DND-41 (cell line): ENCODE measurements at regions not wholly inside any gene's neighbourhood (a gene's known extent, or its start where the extent isn't known, plus 50 kb on each side); places are given as distances from the start of the nearest gene placed in this dataset.

ENCODE experiments used
- ATAC-seq: fragments of 200-7000 bp; cut with Tn5 transposase; 3 replicates; pipeline ENCODE4 v1.9.1; 2021; ENCODE audit warnings: low read depth; ENCODE audit not compliant: insufficient read depth
- DNase-seq: peaks from one replicate; pipeline ENCODE4 v3.0.0-alpha.2; 2020
- H2AFZ ChIP-seq: 2 replicates; pipeline ENCODE4 v1.6.0; 2012; ENCODE audit warnings: low read depth, low read length
- H3K27ac ChIP-seq: 2 replicates; pipeline ENCODE4 v1.5.1; 2012; ENCODE audit warnings: low read length, inconsistent platforms
- H3K27me3 ChIP-seq: fragments of 200-600 bp; sonication (generic); 2 replicates; pipeline ENCODE4 v1.6.0; 2012; ENCODE audit warnings: low read length, mild to moderate bottlenecking, inconsistent platforms; ENCODE audit not compliant: insufficient read depth, poor library complexity
- H3K36me3 ChIP-seq: 2 replicates; pipeline ENCODE4 v1.5.1; 2012; ENCODE audit warnings: low read length, inconsistent platforms; ENCODE audit not compliant: insufficient read depth
- H3K4me1 ChIP-seq: 2 replicates; pipeline ENCODE4 v1.5.1; 2012; ENCODE audit warnings: mild to moderate bottlenecking, low read length; ENCODE audit not compliant: insufficient read depth
- H3K4me2 ChIP-seq: 2 replicates; pipeline ENCODE4 v1.6.0; 2012; ENCODE audit warnings: mild to moderate bottlenecking, moderate library complexity, low read length, inconsistent platforms; ENCODE audit not compliant: insufficient read depth
- H3K4me3 ChIP-seq, 2 experiments: fragments of 200-600 bp in 1 of 2; shearing (Covaris generic) in 1 of 2; 2 replicates each; pipeline ENCODE4 v1.5.1; 2012 to 2016; ENCODE audit warnings: inconsistent platforms in 2 of 2, low read length in 2 of 2, mild to moderate bottlenecking in 2 of 2, low read depth in 1 of 2, moderate library complexity in 1 of 2
- H3K79me2 ChIP-seq: 2 replicates; pipeline ENCODE4 v1.6.0; 2012; ENCODE audit warnings: low read length, inconsistent platforms; ENCODE audit not compliant: insufficient read depth
- H3K9ac ChIP-seq: 2 replicates; pipeline ENCODE4 v1.6.0; 2012; ENCODE audit warnings: low read depth, mild to moderate bottlenecking, inconsistent platforms, low read length, moderate library complexity
- H3K9me3 ChIP-seq: 2 replicates; pipeline ENCODE4 v1.5.1; 2012; ENCODE audit warnings: low read length, moderate library complexity, mild to moderate bottlenecking, inconsistent platforms; ENCODE audit not compliant: insufficient read depth, severe bottlenecking
- H4K20me1 ChIP-seq: 2 replicates; pipeline ENCODE4 v1.6.0; 2012; ENCODE audit warnings: low read length; ENCODE audit not compliant: insufficient read depth
- CTCF ChIP-seq: IDR thresholded peaks from 2 replicates; pipeline ENCODE4 v1.5.1; 2012; ENCODE audit warnings: borderline replicate concordance, low read length, moderate library complexity, mild to moderate bottlenecking; ENCODE audit not compliant: poor library complexity, severe bottlenecking; ENCODE audit errors: extremely low read depth
- EZH2 ChIP-seq: IDR thresholded peaks from 3 replicates; pipeline ENCODE4 v1.6.1; 2012; ENCODE audit warnings: borderline replicate concordance, low read depth, mild to moderate bottlenecking, moderate library complexity, low read length, inconsistent platforms; ENCODE audit not compliant: severe bottlenecking

- Histone ChIP-seq H4K20me1 (no peaks in the 10 kb centered on the region), H3K27ac (no peak overlapping the region), H3K27me3 (no peaks in the 10 kb centered on the region), H3K4me1 (no peaks in the 10 kb centered on the region), H3K4me2 (no peak overlapping the region), H3K9ac (no peak overlapping the region), H3K79me2 (no peaks in the 10 kb centered on the region), H3K36me3 (no peaks in the 10 kb centered on the region), H3K9me3 (no peaks in the 10 kb centered on the region), H3K4me3 (no peak overlapping the region), H2AFZ (no peak overlapping the region)
- ATAC-seq (no peak), DNase-seq (no peak)
- TF ChIP-seq EZH2 (no peak), CTCF (no peak)
These were observed 198.9 kb downstream of the ABCC12 start for GRCh38 chr16:47956916-47957315.

GRCh38 chr16:47949714-47950113 lies 206.1 kb downstream of the ABCC12 start:
- no peak overlapping the region for H2AFZ ChIP-seq
- no peaks in the 10 kb centered on the region for H3K79me2 ChIP-seq
- DNase-seq (no peak), ATAC-seq (no peak)
- no peak overlapping the region for H3K4me2 ChIP-seq
- no peaks in the 10 kb centered on the region for H3K9me3 ChIP-seq
- no peaks in the 10 kb centered on the region for H4K20me1 ChIP-seq
- H3K36me3 ChIP-seq: no peaks in the 10 kb centered on the region
- no peak overlapping the region for H3K27ac ChIP-seq
- H3K27me3 ChIP-seq: no peaks in the 10 kb centered on the region
- TF ChIP-seq CTCF: no peak
- no peak for TF ChIP-seq EZH2
- no peaks in the 10 kb centered on the region for H3K4me1 ChIP-seq
- no peak overlapping the region for H3K4me3 ChIP-seq
- no peak overlapping the region for H3K9ac ChIP-seq

GRCh38 chr16:47949276-47949675 lies 206.5 kb downstream of the ABCC12 start:
- DNase-seq (no peak), ATAC-seq (no peak)
- Histone ChIP-seq H3K9me3 (no peaks in the 10 kb centered on the region), H3K79me2 (no peaks in the 10 kb centered on the region), H4K20me1 (no peaks in the 10 kb centered on the region), H2AFZ (no peak overlapping the region), H3K27me3 (no peaks in the 10 kb centered on the region), H3K4me2 (no peak overlapping the region), H3K9ac (no peak overlapping the region), H3K36me3 (no peaks in the 10 kb centered on the region), H3K4me3 (no peak overlapping the region), H3K4me1 (no peaks in the 10 kb centered on the region), H3K27ac (no peak overlapping the region)
- TF ChIP-seq EZH2: no peak
- TF ChIP-seq CTCF: no peak

GRCh38 chr16:47947723-47948122 lies 208.1 kb downstream of the ABCC12 start:
- no peak overlapping the region for H3K4me3 ChIP-seq
- H3K9me3 ChIP-seq: no peaks in the 10 kb centered on the region
- no peaks in the 10 kb centered on the region for H3K4me1 ChIP-seq
- TF ChIP-seq CTCF (no peak), EZH2 (no peak)
- no peaks in the 10 kb centered on the region for H3K79me2 ChIP-seq
- DNase-seq: no peak
- no peak overlapping the region for H3K4me2 ChIP-seq
- H3K27ac ChIP-seq: no peak overlapping the region
- no peaks in the 10 kb centered on the region for H3K36me3 ChIP-seq
- H2AFZ ChIP-seq: no peak overlapping the region
- H4K20me1 ChIP-seq: no peaks in the 10 kb centered on the region
- ATAC-seq: no peak
- H3K9ac ChIP-seq: no peak overlapping the region
- no peaks in the 10 kb centered on the region for H3K27me3 ChIP-seq
